ENCODE measurements at regions not wholly inside any gene's neighbourhood (a gene's known extent, or its start where the extent isn't known, plus 50 kb on each side); places are given as distances from the start of the nearest gene placed in this dataset.
"Not testable (repeated sequence)": the region's sequence is repeated elsewhere in the genome, so short reads cannot be mapped to it uniquely, and the experiment has no call there.

DNA sequence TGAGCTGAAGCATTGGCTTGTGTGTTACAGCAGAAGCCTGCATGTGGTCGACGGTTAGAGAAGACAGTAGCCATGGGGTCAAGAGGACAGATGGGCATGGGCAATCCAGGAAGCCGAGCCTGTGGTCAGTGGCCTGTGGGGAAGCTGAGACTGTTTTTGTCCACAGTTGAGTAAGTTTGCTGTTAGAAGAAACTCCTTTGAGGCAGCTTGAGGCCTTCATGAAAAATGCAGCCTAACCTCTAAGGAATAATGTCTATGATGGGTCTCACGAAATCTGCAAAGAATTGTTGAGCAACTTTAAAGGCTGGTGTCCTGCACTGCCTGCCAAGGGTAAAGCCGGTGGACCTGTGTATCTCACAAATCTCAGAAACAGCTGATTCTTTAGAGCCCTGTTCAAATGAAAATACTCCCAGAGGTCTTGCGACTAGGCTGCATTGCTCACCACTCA is 322.4 kb downstream of the SETD4 start:
- no peak for DNase-seq

- no peak for DNase-seq
Measured at GRCh38 chr21:35737449-35737848, 322.9 kb downstream of the SETD4 start.

DNA sequence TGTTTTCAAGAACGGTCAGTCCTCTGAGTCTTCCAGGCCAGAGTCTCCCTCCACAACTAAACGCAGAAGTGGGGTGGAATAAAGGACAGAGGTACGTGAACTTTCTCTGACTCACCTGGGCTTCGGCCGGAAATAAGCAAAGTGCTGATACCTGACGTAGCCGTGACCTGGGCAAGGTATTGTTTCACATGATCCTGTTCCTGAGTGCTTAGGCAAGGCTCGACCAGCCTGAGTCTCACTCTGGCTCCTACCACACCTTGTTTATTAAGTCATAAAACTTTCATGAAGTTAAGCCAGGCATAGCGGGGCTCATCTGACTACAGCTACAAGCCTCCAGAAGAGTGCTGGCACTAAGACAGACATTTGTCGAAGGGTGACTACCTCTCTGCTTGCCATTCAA is 327.5 kb downstream of the SETD4 start:
- no peak for DNase-seq

- DNase-seq = no peak
Measured at GRCh38 chr21:35730325-35730724, 330.0 kb downstream of the SETD4 start.

GRCh38 chr21:35727830-35728229 is 332.5 kb downstream of the SETD4 start:
- DNase-seq = no peak

GRCh38 chr21:35724156-35724555 is 336.2 kb downstream of the SETD4 start:
- DNase-seq = no peak

GRCh38 chr21:35721701-35722100 is 338.6 kb downstream of the SETD4 start:
- no peak for DNase-seq

GRCh38 chr21:35720208-35720731 is 340.1 kb downstream of the SETD4 start:
- DNase-seq = no peak

- DNase-seq = no peak
Measured at GRCh38 chr21:35719080-35719479, 341.2 kb downstream of the SETD4 start.

- DNase-seq = no peak
Measured at GRCh38 chr21:35716876-35717565, 343.3 kb downstream of the SETD4 start.

- DNase-seq = no peak
Measured at GRCh38 chr21:35713914-35714313, 346.4 kb downstream of the SETD4 start.

DNA sequence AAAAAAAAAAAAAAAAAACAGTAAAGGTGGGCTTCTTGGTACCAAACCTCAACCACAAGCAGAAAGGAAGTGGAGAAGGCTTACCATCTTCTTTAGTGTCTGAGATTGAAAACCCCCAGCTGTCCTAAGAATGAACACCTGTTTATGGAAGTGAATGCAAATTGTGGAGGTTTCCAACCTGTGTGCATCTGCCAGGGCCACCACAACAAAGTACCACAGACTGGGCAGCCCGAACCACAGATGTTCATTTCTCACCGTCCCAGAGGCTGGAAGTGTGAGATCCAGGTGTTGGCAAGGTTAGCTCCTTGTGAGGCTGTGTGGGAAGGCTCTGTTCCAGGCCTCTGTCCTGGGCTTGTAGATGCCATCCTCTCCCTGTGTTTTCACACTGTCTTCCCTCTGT is 348.7 kb downstream of the SETD4 start:
- no peak for DNase-seq

DNA sequence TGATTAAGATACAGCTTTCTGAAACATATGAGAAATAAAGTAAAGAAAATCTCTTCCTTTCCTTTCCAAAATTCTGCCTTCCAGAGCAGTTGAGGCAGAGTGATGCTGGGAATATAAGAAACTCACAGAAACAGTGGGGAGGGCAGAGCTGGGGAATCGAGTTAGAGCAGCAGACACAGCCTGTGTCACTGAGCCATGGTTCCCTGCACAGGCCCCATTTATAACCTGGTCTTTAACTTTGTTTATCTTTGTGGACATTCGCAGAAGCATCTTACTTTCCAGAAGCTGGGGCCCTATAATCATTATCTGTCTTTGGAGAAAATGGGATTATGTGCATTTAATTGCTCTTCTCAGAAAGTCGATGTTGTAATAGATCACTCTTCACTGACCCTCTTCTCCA is 349.1 kb downstream of the SETD4 start:
- no peak for DNase-seq

DNA sequence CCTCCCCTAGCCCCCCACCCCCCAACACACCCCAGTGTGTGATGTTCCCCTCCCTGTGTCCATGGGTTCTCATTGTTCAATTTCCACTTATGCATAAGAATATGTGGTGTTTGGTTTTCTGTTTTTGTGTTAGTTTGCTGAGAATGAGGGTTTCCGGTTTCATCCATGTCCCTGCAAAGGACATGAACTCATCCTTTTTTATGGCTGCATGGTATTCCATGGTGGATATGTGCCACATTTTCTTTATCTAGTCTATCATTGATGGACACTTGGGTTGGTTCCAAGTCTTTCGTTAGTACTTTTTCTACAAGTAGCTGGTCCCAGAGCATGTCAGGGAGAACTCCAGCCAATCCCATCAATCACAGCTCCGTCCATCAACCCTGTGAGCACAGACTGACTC is 350.3 kb downstream of the SETD4 start:
- DNase-seq = not testable (repeated sequence)

GRCh38 chr21:35705888-35706287 is 354.4 kb downstream of the SETD4 start:
- no peak for DNase-seq

- no peak for DNase-seq
Measured at GRCh38 chr21:35705237-35705887, 355.0 kb downstream of the SETD4 start.

DNA sequence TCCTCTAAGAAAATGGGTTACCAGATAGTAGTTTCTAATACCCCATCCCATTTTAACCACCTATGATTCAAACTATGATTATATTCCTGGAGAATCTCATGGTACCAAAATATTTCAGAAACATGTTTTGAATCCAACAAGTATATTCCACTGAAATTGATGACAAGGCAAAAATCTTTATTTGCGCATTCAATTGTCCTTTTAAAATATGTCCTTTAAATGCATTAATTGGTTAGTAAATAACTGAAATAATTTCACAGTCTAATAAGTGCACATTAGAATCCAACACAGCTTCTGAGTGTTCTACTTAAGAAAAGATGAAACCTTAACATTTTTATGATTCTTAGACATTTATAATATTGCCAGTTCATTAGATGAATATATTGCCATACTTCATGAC is 356.6 kb downstream of the SETD4 start:
- DNase-seq = no peak

GRCh38 chr21:35699361-35699760 is 361.0 kb downstream of the SETD4 start:
- DNase-seq = no peak

DNA sequence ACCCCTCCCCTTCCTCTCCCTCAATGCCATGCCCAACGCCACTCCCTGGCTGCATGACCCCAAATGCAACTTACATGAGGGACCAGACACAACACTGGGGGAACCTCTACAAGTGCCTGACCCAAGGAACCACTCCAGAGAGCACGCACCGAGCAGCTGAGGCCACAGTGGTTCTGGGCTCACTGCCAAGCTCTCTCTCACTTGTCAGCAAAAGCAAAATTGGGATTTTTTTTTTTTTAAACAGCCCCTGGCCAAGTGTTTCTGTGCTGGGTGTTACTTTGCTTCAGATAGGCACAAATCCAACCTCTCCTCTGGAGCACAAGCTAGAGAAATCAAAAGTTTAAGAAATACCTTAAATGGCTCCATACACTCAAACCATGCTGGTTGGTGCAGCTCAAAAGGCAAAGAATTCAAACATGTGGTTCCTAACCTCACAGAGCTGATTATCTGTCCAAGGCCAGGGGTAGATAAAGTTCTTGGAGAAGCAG is 363.0 kb downstream of the SETD4 start:
- DNase-seq = no peak

- no peak for DNase-seq
Measured at GRCh38 chr21:35696644-35697043, 363.7 kb downstream of the SETD4 start.

DNA sequence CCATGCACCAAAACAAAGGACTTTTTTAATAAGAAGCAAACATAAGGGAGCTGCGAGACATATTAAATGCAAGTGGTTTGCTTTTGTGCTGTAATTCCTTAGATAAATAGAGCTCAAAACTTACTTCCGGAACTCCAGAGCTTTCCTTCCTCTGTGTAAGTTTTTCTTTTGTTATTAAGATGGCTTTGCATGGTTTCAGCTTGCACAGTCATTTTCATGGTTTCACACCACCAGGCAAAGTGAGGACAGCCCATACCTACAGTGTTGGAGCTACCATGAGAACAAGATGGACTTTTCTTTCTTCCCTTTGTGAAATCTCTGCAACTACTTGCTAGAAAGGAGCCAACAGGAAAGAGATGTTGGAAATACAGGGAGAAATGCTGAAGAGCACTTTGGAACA is 368.0 kb downstream of the SETD4 start:
- DNase-seq = no peak

- DNase-seq = no peak
Measured at GRCh38 chr21:35690436-35690835, 369.9 kb downstream of the SETD4 start.

- DNase-seq = no peak
Measured at GRCh38 chr21:35686156-35686555, 374.2 kb downstream of the SETD4 start.

GRCh38 chr21:35683664-35684304 is 376.5 kb downstream of the SETD4 start:
- no peak for DNase-seq
